ENCODE measurements at regions not wholly inside any gene's neighbourhood (a gene's known extent, or its start where the extent isn't known, plus 50 kb on each side); places are given as distances from the start of the nearest gene placed in this dataset.

- Mint-ChIP-seq H3K27ac (no peak overlapping the region), H3K36me3 (no peaks in the 10 kb centered on the region), H3K4me3 (no peak overlapping the region), H3K27me3 (ENCODE audit: low read depth) (peaks cover 15% of the 10 kb centered on the region), H3K4me1 (no peaks in the 10 kb centered on the region), H3K9me3 (peaks cover 7% of the 10 kb centered on the region)
- no peak for DNase-seq (ENCODE audit: low spot score in 2 of 2, unreplicated experiment in 2 of 2)
- TF ChIP-seq, protein P1, sequence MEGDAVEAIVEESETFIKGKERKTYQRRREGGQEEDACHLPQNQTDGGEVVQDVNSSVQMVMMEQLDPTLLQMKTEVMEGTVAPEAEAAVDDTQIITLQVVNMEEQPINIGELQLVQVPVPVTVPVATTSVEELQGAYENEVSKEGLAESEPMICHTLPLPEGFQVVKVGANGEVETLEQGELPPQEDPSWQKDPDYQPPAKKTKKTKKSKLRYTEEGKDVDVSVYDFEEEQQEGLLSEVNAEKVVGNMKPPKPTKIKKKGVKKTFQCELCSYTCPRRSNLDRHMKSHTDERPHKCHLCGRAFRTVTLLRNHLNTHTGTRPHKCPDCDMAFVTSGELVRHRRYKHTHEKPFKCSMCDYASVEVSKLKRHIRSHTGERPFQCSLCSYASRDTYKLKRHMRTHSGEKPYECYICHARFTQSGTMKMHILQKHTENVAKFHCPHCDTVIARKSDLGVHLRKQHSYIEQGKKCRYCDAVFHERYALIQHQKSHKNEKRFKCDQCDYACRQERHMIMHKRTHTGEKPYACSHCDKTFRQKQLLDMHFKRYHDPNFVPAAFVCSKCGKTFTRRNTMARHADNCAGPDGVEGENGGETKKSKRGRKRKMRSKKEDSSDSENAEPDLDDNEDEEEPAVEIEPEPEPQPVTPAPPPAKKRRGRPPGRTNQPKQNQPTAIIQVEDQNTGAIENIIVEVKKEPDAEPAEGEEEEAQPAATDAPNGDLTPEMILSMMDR (IDR thresholded peaks at IDR 0.05; ENCODE audit: unreplicated experiment): no peak
Measured at GRCh38 chr10:124239696-124240095, 146.3 kb upstream of the CHST15 start.

DNA sequence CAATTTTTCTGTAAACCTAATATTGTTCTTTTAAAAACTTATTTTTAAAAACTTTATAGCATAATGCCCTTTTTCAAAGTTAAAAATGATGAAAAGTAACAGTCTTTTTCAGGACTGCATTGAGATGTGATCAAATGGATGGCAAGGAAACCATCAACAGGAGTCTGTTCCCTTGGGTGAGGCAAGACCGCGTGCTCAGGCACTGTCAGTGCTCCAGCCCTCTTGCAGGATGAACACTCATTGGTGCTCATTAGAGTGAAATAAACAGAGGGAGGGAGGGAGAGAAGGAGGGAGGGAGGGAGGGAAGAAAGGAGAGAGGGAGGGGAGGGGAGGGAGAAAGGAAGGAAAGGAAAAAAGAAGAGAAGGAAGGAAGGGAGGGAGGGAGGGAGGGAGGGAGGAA is 145.7 kb upstream of the CHST15 start:
- Mint-ChIP-seq H3K4me3 (no peak overlapping the region), H3K27ac (no peak overlapping the region), H3K27me3 (ENCODE audit: low read depth) (peaks cover 15% of the 10 kb centered on the region), H3K36me3 (no peaks in the 10 kb centered on the region), H3K9me3 (peaks cover 7% of the 10 kb centered on the region), H3K4me1 (no peaks in the 10 kb centered on the region)
- no peak for DNase-seq (ENCODE audit: low spot score in 2 of 2, unreplicated experiment in 2 of 2)
- TF ChIP-seq, protein P1 (IDR thresholded peaks at IDR 0.05; ENCODE audit: unreplicated experiment): no peak

GRCh38 chr10:124238367-124238766 is 145.0 kb upstream of the CHST15 start:
- Mint-ChIP-seq H3K27ac (no peak overlapping the region), H3K27me3 (ENCODE audit: low read depth) (peaks cover 15% of the 10 kb centered on the region), H3K4me1 (no peaks in the 10 kb centered on the region), H3K36me3 (no peaks in the 10 kb centered on the region), H3K9me3 (peaks cover 7% of the 10 kb centered on the region), H3K4me3 (no peak overlapping the region)
- TF ChIP-seq, protein P1 (IDR thresholded peaks at IDR 0.05; ENCODE audit: unreplicated experiment): no peak
- DNase-seq (ENCODE audit: low spot score in 2 of 2, unreplicated experiment in 2 of 2): no peak

DNA sequence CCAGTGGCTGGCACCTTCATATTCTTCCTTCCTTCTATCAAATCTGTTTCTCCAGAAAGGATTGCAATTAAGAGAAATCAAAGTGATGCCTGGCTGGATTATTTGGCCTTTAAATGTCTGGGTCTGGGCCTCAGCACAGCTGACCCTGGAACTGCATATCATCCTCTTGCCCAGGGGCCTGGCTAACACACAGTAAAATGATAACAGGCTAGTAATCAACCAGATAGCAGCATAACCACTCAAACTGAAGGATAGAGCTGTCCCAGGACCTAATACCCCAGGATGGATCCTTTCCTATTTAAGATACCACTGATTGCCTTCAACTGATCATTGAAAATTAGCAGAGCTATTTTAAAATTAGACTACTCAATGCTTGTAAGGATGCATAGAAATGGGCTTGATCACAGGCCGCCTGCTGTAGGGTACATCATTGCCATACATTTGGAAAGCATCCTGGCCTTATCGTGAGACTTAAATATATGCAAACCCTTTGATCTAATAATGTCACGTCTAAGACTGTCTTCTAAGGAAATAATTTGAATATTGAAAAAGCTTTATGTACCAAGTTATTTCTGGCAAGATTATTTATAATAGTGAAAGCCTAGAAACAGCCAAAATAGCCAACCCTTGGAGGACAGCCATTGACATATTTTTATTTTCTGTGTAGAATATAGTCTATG is 144.0 kb upstream of the CHST15 start:
- TF ChIP-seq, protein P1 (IDR thresholded peaks at IDR 0.05; ENCODE audit: unreplicated experiment): no peak
- Mint-ChIP-seq H3K9me3 (peaks cover 7% of the 10 kb centered on the region), H3K27me3 (ENCODE audit: low read depth) (peaks cover 20% of the 10 kb centered on the region), H3K4me3 (no peak overlapping the region), H3K4me1 (no peaks in the 10 kb centered on the region), H3K36me3 (no peaks in the 10 kb centered on the region), H3K27ac (no peak overlapping the region)
- DNase-seq (ENCODE audit: low spot score in 2 of 2, unreplicated experiment in 2 of 2): no peak

- Mint-ChIP-seq H3K27ac (no peak overlapping the region), H3K4me1 (no peaks in the 10 kb centered on the region), H3K27me3 (ENCODE audit: low read depth) (peaks cover 16% of the 10 kb centered on the region), H3K4me3 (no peak overlapping the region), H3K9me3 (peaks cover 4% of the 10 kb centered on the region), H3K36me3 (no peaks in the 10 kb centered on the region)
- TF ChIP-seq, protein P1 (IDR thresholded peaks at IDR 0.05; ENCODE audit: unreplicated experiment): no peak
- DNase-seq (ENCODE audit: low spot score in 2 of 2, unreplicated experiment in 2 of 2): no peak
Measured at GRCh38 chr10:124236816-124237215, 143.4 kb upstream of the CHST15 start.

Data from mesothelial cell of epicardium (in vitro differentiated cells).